Activated CD4-positive, CD25-positive, alpha-beta regulatory T cell treated with anti-CD3 and anti-CD28 coated beads, Interleukin-2, amount 50 U/mL, for 24 hours (primary cell): ENCODE measurements at regions not wholly inside any gene's neighbourhood (a gene's known extent, or its start where the extent isn't known, plus 50 kb on each side); places are given as distances from the start of the nearest gene placed in this dataset.
A peak's percentile ranks its signal among the peaks of the same experiment; 100 is the strongest.
"Not testable (repeated sequence)": the region's sequence is repeated elsewhere in the genome, so short reads cannot be mapped to it uniquely, and the experiment has no call there.

ENCODE experiments used
- ATAC-seq, 2 donors: fragments of 150-1000 bp; cut with Tn5 transposase; one replicate each; pipeline ENCODE4 v1.10.0; 2021; ENCODE audit warnings: mild to moderate bottlenecking in 1 of 2, moderate library complexity in 1 of 2

DNA sequence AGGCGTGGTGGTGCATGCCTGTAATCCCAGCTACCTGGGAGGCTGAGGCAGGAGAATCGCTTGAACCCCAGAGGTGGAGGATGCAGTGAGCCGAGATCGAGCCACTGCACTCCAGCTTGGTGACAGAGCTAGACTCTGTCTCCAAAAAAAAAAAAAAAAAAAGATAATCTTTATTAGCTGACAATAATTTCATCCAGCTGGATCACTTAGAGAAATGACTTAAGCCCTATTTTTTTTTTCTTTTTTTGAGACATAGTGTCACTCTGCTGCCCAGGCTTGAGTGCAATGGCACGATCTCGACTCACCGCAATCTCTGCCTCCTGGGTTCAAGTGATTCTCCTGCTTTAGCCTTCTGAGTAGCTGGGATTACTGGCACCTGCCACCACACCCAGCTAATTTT, 51.6 kb upstream of the MAP4K4 start:
- ATAC-seq: not testable (repeated sequence)

DNA sequence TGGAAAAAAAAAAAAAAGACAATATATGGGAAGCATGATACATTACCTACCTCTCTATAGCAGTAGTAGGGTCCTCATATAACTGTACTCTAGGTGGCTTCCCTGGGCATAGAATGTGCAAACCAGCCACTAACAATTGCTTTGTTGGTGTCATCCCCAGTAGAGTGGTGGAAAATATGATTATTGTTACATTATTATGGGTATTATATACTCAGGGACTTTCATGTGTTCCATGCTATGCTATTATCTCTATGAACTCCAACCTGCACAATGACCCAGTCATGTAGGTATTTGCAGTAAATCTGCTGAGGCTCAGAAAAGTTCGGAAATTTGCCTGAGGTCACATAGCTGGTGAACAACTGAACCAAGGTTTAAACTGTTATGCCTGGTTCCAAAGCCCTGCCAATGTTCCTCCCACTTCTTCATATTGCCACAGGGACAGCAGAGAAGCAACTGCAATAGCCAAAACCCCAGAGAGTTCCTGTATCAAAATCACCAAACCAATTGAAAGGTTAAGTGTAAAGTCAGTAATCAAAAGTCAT, 52.6 kb upstream of the MAP4K4 start:
- no peak for ATAC-seq

GRCh38 chr2:101643004-101643524, 54.4 kb upstream of the MAP4K4 start:
- ATAC-seq: no peak

DNA sequence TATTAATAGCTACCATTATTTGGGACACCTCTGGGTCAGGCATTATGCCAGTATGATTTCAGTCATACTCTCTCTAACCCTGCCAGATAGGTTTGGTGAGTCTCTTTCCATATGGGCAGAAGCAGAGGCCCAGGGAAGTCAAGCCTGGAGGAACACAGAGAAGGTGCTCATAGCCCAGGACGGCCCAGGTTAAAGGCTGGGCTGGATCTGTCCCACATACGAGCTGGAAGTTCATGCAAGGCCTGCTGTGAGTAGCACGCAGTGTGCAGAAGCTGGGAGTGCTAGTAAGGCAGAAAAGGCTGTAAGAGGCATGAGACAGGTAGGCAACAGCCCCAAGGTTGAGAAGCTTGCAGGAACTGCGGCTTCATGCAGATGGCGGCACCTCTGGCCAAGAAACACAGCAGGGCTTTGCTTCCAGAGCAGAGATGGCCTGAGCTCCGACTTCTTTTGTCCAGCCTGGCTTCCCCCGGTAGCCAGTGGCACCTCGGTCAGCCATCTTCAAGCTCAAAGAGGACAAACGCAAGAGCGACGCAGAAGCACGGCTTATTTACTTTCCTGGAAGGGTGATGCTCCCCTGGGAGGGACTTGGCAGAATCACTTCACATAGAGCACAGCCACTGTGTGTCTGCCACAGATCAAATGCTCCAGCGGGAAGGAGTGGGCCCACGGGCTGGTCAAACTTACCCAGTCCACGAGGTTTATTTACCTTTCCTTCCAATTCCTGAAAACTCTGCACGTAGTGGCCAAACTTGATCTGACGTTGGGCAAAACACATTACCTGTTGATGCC, 58.5 kb upstream of the MAP4K4 start:
- no peak for ATAC-seq

- no peak for ATAC-seq
Measured at GRCh38 chr2:101638181-101638711, 59.3 kb upstream of the MAP4K4 start.

- no peak for ATAC-seq
Measured at GRCh38 chr2:101630224-101630949, 67.1 kb upstream of the MAP4K4 start.

DNA sequence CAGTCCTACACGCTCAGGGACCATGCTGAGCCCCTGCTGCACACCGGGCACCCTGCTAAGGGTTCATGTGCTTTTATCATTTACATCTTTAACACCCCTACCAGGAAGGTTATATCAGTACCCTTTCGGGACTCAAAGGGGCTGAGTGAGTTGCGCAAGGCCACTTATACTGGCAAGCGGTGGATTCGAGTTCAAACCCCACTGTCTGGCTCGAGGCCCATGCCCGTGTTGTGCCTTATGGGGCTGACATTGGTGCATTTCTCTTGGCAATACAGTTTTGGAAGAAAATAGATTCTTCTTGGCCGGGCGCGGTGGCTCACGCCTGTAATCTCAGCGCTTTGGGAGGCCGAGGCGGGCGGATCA, 69.5 kb upstream of the MAP4K4 start:
- ATAC-seq: no peak

DNA sequence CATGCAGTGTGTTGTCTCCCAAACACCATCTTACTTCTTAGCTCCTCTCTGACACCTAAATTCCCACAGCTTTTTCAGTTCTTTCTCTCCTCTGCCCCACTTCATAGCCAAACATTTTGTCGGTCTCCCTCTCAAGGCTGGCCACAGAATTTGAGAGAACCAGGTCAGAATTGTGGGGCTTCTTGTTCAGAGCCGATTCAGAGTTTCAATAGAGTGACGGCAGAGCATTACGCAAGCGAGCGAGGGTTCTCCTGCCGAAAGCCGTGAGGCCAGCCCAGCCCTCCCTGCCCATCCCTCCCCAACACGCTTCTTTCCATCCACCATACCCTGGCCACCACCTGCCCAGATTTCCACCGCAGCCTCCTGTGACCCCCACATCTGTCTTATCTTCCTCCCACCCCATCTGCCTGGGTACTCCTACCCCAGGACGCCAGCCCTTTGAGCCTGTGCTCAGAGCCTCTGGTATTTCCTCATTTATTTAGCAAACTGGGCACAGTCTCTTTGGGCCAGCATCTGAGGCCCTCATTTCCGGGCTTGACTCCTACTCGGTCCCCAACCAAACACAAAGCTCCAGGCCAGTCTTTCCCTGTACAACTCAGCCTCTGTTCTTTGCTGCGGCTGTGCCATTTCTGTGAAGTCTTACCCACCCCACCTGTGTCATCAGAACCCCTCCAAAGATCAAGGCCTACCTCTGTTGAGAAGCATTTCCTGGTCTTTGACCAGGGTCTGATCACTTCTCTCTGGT, 70.0 kb upstream of the MAP4K4 start:
- ATAC-seq: no peak

DNA sequence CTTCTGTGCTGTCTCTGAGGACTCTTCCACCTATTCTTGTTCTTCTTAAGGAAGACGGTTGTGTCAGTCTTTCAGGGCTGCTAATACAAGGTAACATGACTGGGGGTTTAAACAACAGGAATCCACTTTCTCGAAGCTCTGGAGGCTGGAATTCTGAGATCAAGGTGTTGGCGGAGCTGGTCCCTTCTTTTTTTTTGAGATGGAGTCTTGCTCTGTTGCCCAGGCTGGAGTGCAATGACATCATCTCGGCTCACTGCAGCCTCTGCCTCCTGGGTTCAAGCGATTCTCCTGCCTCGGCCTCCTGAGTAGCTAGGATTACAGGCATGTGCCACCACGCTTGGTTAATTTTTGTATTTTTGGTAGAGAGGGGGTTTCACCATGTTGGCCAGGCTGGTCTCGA, 71.7 kb upstream of the MAP4K4 start:
- ATAC-seq: not testable (repeated sequence)

- no peak for ATAC-seq
Measured at GRCh38 chr2:101625387-101625786, 72.1 kb upstream of the MAP4K4 start.

GRCh38 chr2:101624706-101625332, 72.7 kb upstream of the MAP4K4 start:
- ATAC-seq: no peak

DNA sequence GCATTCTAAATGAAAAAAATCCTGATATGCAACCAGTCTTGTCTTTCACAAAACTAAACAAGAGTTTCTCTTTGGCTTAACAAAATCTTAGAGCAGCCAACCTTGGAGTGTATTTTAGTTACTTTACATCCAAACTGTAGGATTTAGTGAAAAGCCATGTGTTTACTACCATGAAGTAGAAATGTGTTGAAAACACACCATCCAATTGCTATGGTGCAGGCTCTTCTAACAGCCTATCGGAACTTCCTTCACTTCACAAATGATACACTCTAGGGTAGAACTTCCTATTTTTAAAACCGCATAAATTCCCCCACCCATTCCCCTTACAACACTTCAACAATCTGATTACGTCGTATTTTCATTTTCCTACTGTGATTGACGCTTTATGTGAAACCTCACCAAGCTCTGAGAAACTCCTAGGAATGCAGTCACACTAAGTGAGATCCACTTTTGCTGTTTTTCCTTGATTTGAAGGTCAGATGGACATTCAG, 74.4 kb upstream of the MAP4K4 start:
- ATAC-seq: peak; percentile 44 to 50

DNA sequence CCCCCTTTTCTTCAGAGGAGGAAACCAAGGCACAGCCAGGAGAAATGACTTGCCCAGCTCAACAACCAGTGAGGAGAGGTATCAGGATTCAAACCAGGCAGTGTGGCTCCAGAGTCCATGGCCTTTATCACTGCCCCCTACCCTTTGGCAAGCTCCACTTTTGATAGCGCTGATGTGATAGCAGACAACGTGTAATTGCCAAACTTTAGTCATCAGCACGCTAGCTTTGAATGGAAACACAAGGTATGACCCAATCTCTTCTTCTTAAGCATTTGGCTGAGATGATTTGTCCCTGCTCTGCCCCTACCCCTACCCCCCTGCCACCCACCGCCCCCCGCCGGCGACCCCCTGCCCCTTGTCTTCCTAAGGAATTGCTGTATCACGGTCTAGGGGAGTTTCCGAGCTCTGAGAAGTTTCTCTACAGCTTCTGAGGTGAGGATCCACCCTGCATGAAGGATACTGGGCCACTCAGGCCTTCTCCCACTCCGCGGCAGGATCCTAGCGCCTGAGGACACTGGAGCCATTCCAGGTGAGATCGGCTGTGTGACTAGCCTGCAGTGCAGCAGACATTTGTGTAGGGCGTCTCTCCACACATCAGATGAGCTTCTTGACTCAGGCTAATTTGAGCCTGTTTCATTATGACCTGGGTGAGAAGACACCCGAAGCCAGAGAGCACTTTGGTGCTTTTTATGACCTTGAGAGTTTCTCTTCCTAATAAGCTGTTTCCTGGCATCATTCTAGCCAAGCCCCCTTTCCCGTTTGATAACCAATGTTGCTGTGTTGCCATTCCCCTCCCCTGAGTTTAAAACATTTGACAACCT, 75.1 kb upstream of the MAP4K4 start:
- peak; percentile 55 to 80 for ATAC-seq

- ATAC-seq: no peak
Measured at GRCh38 chr2:101619191-101619591, 78.3 kb upstream of the MAP4K4 start.

GRCh38 chr2:101617796-101618195, 79.7 kb upstream of the MAP4K4 start:
- ATAC-seq: no peak

GRCh38 chr2:101617188-101617587, 80.3 kb upstream of the MAP4K4 start:
- ATAC-seq: no peak

- no peak for ATAC-seq
Measured at GRCh38 chr2:101614127-101614759, 83.3 kb upstream of the MAP4K4 start.

DNA sequence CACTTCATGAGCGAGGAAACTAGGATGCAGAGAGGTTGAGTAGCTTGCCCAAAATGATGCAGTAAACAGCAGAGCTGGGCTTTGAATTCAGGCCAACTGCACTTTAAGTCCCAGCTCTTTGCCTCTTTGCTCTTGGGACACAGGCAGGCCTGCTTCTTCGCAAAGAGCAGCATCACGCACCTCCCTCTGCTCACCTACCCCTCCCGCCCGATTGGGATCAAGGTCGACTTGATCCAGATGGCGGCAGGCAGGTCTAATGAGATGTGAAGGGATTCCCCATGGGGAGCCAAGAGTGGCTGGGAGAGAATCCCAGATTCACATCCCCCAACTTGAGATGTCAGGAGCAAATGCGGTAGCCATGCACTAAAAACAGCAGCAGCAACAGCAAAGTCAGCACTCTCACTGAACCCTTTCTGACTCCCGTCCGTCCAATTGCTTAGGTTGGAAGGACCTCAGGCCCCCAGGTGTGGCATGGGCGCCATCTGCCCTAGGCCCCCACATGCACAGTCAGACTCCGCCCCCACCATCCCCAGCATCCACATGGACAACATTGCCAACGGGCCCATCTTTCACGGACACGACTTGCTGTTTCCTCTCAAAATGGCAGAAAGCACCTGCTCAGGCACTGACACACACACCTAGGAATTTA, 84.3 kb upstream of the MAP4K4 start:
- ATAC-seq: no peak

DNA sequence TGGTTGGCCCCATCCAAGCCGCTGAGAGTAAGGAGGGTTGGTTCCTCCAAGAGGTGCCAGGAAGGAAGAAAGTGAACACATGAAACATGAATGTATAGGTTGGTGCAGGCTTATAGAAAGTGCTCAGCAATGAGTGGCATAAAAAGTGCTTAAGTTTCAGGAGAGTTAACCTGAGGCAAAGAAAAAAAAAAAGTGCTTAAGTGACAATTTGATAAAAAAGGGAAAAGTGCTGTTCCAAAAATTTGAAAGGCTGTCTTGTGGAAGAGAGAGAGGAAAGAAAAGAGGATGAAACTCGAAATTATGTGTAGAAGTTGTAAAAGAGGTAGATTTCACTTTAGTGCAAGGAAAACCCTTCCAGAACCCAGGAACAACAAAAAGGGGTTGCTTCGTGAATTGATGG, 85.5 kb upstream of the MAP4K4 start:
- no peak for ATAC-seq

DNA sequence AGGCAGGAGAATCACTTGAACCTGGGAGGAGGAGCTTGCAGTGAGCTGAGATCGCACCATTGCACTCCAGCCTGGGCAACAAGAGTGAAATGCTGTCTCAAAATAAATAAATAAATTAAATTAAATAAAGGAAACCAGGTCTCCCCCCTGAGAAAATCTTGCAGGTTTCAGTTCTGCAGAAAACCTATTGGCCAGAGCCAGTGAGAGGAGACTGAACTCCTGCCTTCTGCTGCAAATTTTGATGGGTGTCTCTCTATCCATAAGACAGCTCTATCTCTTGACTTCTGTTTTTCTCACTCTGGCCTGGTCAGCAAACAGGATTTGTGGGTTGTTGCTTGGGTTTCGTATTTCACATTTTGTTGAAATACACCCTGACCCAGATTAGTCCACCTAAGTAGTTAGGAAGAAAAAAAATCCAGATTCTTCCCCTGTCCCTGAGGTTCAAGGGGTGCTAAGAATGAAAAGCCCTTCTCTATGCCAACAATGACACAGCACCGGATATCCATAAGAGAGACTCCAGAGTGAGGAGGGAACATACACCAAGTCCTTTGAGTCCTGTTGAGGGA, 86.7 kb upstream of the MAP4K4 start:
- ATAC-seq: no peak
